Fibroblast of lung (primary cell): ENCODE measurements at regions not wholly inside any gene's neighbourhood (a gene's known extent, or its start where the extent isn't known, plus 50 kb on each side); places are given as distances from the start of the nearest gene placed in this dataset.

Source experiments
- EZH2 ChIP-seq: IDR thresholded peaks from 2 replicates; pipeline ENCODE4 v1.5.1; 2012; ENCODE audit warnings: low read length, control low read depth, mild to moderate bottlenecking; ENCODE audit errors: missing control alignments
- TF ChIP-seq, protein P1 (sequence below), 2 donors: IDR thresholded peaks in 1 of 2; conservative IDR thresholded peaks in 1 of 2; 1 replicate in 1 of 2; 2 replicates in 1 of 2; pipeline ENCODE4 v1.5.1; 2011 to 2012; ENCODE audit warnings: low read length in 2 of 2, control low read depth in 1 of 2, inconsistent platforms in 1 of 2, low read depth in 1 of 2, mild to moderate bottlenecking in 1 of 2

DNA sequence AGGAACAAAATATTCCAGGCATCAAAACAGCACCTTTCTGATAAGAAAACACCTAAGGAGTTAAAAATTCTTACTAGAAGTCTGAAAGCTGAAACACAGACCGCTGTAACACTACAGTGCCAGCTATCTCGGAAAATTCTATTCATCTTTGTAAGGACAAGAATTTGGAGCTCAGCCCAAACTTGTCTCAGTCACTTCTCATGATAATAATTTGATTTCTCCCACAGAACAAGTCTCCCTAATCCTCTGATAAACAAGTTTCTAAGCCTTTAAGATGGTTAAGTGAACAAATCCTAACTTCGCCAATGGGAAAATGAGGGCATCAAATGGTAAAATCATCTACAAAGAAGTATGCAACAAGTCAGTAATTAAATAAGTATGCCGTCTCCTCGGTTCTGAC, 59.9 kb downstream of the SIPA1L2 start:
- TF ChIP-seq, protein P1, sequence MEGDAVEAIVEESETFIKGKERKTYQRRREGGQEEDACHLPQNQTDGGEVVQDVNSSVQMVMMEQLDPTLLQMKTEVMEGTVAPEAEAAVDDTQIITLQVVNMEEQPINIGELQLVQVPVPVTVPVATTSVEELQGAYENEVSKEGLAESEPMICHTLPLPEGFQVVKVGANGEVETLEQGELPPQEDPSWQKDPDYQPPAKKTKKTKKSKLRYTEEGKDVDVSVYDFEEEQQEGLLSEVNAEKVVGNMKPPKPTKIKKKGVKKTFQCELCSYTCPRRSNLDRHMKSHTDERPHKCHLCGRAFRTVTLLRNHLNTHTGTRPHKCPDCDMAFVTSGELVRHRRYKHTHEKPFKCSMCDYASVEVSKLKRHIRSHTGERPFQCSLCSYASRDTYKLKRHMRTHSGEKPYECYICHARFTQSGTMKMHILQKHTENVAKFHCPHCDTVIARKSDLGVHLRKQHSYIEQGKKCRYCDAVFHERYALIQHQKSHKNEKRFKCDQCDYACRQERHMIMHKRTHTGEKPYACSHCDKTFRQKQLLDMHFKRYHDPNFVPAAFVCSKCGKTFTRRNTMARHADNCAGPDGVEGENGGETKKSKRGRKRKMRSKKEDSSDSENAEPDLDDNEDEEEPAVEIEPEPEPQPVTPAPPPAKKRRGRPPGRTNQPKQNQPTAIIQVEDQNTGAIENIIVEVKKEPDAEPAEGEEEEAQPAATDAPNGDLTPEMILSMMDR (conservative IDR thresholded peaks at IDR 0.05 in 1 of 2, IDR thresholded peaks at IDR 0.05 in 1 of 2; ENCODE audit: low read depth in 1 of 2, low read length in 2 of 2) = no peak
- TF ChIP-seq EZH2 = no peak
